ENCODE measurements at regions not wholly inside any gene's neighbourhood (a gene's known extent, or its start where the extent isn't known, plus 50 kb on each side); places are given as distances from the start of the nearest gene placed in this dataset.

- Histone ChIP-seq H4K20me1 (ENCODE audit: low read depth) (no peaks in the 10 kb centered on the region), H3K4me2 (no peak overlapping the region), H2AFZ (replicated peaks) (no peak overlapping the region), H3K79me2 (ENCODE audit: low read depth) (no peaks in the 10 kb centered on the region), H3K27me3 (no peaks in the 10 kb centered on the region), H3K27ac (no peak overlapping the region), H3K4me3 (no peak overlapping the region), H3K9ac (no peak overlapping the region), H3F3A (ENCODE audit: low read depth) (no peaks in the 10 kb centered on the region), H3K36me3 (no peaks in the 10 kb centered on the region), H3K4me1 (no peaks in the 10 kb centered on the region), H3K9me3 (ENCODE audit: low read depth) (no peaks in the 10 kb centered on the region)
- H3K27ac Mint-ChIP-seq: no peak overlapping the region
- H3K27me3 Mint-ChIP-seq (ENCODE audit: insufficient read depth, low read depth): peaks cover 2% of the 10 kb centered on the region
- H3K4me3 Mint-ChIP-seq: no peak overlapping the region
- TF ChIP-seq EZH2phosphoT487 (IDR thresholded peaks at IDR 0.05) (no peak), CTCF (IDR thresholded peaks at IDR 0.05) (no peak), EZH2 (IDR thresholded peaks at IDR 0.05) (no peak)
- no peaks in the 10 kb centered on the region for H3K4me1 Mint-ChIP-seq
- no peak for DNase-seq (ENCODE audit: low spot score)
- no peaks in the 10 kb centered on the region for H3K36me3 Mint-ChIP-seq
- no peaks in the 10 kb centered on the region for H3K9me3 Mint-ChIP-seq
These were observed 212.2 kb downstream of the CHRM2 start for GRCh38 chr7:137080516-137081203.

GRCh38 chr7:137078781-137079180, 210.3 kb downstream of the CHRM2 start:
- no peaks in the 10 kb centered on the region for H3K79me2 ChIP-seq (ENCODE audit: low read depth)
- TF ChIP-seq EZH2 (IDR thresholded peaks at IDR 0.05) (no peak), EZH2phosphoT487 (IDR thresholded peaks at IDR 0.05) (no peak)
- no peak overlapping the region for H3K4me3 Mint-ChIP-seq
- H3K4me1 Mint-ChIP-seq: no peaks in the 10 kb centered on the region
- H3K4me2 ChIP-seq: no peak overlapping the region
- H3K27me3 ChIP-seq: no peaks in the 10 kb centered on the region
- H3F3A ChIP-seq (ENCODE audit: low read depth): no peaks in the 10 kb centered on the region
- no peaks in the 10 kb centered on the region for H3K9me3 ChIP-seq (ENCODE audit: low read depth)
- no peak overlapping the region for H2AFZ ChIP-seq (replicated peaks)
- H3K9me3 Mint-ChIP-seq: no peaks in the 10 kb centered on the region
- H4K20me1 ChIP-seq (ENCODE audit: low read depth): no peaks in the 10 kb centered on the region
- peaks cover 2% of the 10 kb centered on the region for H3K27me3 Mint-ChIP-seq (ENCODE audit: insufficient read depth, low read depth)
- H3K36me3 Mint-ChIP-seq: no peaks in the 10 kb centered on the region
- no peak for DNase-seq (ENCODE audit: low spot score)
- no peak overlapping the region for H3K4me3 ChIP-seq
- H3K36me3 ChIP-seq: no peaks in the 10 kb centered on the region
- no peak overlapping the region for H3K27ac ChIP-seq
- no peaks in the 10 kb centered on the region for H3K4me1 ChIP-seq
- no peak overlapping the region for H3K27ac Mint-ChIP-seq
- no peak overlapping the region for H3K9ac ChIP-seq

GRCh38 chr7:137074391-137075030, 206.1 kb downstream of the CHRM2 start:
- no peak for TF ChIP-seq EZH2 (IDR thresholded peaks at IDR 0.05)
- no peak for TF ChIP-seq CTCF (IDR thresholded peaks at IDR 0.05)
- TF ChIP-seq EZH2phosphoT487 (IDR thresholded peaks at IDR 0.05): no peak
- Histone ChIP-seq H3K9me3 (ENCODE audit: low read depth) (no peaks in the 10 kb centered on the region), H3K27me3 (no peaks in the 10 kb centered on the region), H3K79me2 (ENCODE audit: low read depth) (no peaks in the 10 kb centered on the region), H3F3A (ENCODE audit: low read depth) (no peaks in the 10 kb centered on the region), H3K36me3 (no peaks in the 10 kb centered on the region), H3K27ac (no peak overlapping the region), H4K20me1 (ENCODE audit: low read depth) (no peaks in the 10 kb centered on the region), H3K9ac (no peak overlapping the region), H3K4me1 (peaks cover 5% of the 10 kb centered on the region), H3K4me3 (no peak overlapping the region), H2AFZ (replicated peaks) (no peak overlapping the region), H3K4me2 (no peak overlapping the region)
- no peak for DNase-seq (ENCODE audit: low spot score)
- Mint-ChIP-seq H3K9me3 (no peaks in the 10 kb centered on the region), H3K4me3 (no peak overlapping the region), H3K27me3 (ENCODE audit: insufficient read depth, low read depth) (no peaks in the 10 kb centered on the region), H3K27ac (no peak overlapping the region), H3K36me3 (no peaks in the 10 kb centered on the region), H3K4me1 (no peaks in the 10 kb centered on the region)
